IPS DF 19.7 (cell line): ENCODE measurements at regions not wholly inside any gene's neighbourhood (a gene's known extent, or its start where the extent isn't known, plus 50 kb on each side); places are given as distances from the start of the nearest gene placed in this dataset.

Experiments
- DNase-seq: peaks from one replicate; pipeline ENCODE4 v3.0.0-alpha.2; 2013; ENCODE audit warnings: low read depth, low spot score

- no peak for DNase-seq
Measured at GRCh38 chr9:105912863-105913516, 218.6 kb downstream of the TMEM38B start.

GRCh38 chr9:105921057-105921726, 226.9 kb downstream of the TMEM38B start:
- DNase-seq, result no peak

DNA sequence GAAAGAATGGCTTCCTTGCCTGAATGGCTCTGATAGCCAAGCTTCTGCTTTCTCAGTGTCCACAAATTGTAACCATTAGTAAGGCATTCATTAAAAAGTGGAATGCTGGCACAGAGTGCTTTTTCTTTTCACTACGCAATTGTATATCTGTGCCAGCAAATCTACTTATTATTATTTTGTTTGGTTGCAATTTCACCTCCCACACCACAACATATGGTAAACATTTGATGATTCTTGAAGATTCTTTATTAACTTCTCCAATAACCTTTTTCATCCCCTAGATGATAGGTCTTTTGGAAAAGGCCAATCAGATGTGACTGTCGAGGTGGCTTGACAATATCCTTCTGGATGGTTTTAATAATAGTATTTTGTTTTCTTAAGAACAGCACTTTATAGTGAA, 234.1 kb downstream of the TMEM38B start:
- DNase-seq, result no peak

GRCh38 chr9:105930011-105930627, 235.8 kb downstream of the TMEM38B start:
- DNase-seq, result no peak

DNA sequence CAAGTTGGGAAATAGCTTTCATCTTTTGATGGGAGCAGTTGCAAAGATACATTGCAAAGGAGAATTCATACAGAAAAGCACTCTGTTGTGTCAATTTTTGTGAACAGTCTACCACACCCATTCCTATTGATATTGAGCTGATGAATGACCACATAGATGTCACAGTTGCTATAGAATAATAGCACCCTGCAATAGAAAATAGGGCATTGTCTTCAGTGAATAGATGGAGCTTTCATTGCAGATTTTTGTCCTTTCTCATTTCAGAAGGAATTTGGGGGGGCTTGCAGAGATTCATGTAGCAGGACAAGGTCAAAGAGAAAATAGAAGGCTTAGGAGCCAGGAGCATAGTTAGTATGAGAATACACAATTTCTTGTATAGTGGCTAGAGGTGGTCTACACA, 237.9 kb downstream of the TMEM38B start:
- DNase-seq, result no peak

- no peak for DNase-seq
Measured at GRCh38 chr9:105950448-105950847, 256.1 kb downstream of the TMEM38B start.

GRCh38 chr9:105950894-105951293, 256.6 kb downstream of the TMEM38B start:
- DNase-seq, result no peak

- no peak for DNase-seq
Measured at GRCh38 chr9:105954517-105954916, 260.2 kb downstream of the TMEM38B start.

DNA sequence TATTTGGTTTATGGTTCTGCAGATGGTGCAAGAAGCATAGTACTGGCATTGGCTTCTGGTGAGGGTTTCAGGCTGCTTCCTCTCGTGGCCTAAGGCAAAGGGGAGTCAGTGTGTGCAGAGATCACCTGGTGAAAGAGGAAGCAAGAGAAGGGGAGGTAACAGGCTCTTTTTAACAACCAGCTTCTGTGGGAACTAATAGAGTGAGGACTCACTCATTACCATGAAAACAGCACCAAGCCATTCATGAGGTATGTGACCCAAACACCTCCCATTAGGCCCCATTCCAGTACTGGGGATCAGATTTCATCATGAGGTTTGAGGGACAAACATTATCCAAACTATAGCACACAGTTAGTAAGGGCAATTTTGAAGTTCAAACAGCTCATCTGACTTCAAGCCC, 263.5 kb downstream of the TMEM38B start:
- DNase-seq, result peak; percentile 88

DNA sequence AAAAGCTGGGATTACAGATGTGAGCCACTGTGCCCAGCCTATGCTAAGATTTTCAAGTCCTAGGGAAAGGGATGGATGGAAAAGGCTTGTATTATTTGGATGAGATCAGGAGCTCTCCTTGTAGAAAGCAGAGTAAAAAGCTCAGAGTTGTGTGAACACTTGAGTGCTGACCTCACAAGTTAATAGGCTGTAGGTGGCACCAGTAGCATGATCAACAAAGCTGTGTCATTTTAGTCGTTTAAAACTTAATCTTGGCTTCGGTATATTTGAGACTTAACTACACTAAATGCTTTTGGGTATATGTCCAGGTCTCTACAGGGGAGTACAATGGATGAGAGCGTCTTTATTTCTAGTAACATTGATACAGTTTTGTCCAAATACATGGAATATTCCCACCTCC, 264.2 kb downstream of the TMEM38B start:
- DNase-seq, result no peak

GRCh38 chr9:105959531-105959930, 265.2 kb downstream of the TMEM38B start:
- no peak for DNase-seq

DNA sequence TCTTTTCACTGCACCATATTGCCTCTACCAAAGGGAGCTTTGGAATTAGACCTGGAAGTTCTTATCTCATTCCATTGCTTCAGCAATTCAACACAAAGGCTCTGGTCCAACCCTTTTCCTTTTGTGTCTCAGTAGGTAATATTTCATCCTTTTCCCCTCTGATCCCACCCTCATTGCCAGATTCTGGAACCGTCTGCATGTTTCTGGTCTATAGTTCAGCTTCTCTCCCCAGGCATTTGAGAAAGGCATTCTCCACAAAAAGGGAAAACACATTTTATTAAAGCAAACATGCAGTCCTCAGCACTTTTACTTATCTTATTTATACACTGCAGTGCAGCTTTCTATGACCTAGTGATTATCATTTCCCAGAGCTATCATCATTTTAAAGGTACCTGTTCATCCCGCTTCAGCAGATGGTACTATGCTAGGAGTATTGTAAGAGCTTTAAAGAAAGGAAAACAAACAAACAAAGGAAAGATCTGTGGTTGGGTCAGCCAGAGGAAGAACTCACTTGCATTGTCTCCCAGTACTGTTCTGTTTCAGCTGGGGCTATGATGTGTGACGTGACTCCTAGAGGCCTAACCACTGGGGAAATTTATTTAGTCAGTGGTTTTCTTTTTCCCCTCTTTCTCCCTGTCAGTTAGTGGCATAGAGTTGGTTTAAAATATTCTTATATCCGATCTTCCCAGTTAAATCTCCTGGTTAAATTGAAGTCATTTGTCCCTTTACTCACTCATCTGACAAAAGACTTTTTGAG, 269.2 kb downstream of the TMEM38B start:
- DNase-seq, result no peak

- DNase-seq, result no peak
Measured at GRCh38 chr9:105964156-105964555, 269.8 kb downstream of the TMEM38B start.

DNA sequence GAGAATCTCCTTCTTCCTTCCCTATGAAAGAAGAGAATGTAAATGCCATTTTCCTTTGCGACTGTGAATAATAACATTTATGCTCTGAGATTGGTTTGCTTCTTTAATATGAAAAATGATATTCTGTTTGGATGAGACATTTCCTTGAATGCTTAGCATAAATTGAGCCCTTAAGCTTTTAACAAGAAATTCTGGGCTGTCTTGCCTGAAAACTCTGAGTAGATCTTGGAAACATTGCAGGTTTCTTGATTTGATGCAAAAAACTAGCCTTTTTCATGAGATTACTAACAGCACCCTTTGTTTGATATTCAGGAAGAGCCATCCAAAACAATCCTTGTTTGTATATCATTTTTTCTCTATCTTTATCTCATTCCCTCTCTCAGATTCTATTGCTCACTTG, 272.5 kb downstream of the TMEM38B start:
- DNase-seq, result no peak

DNA sequence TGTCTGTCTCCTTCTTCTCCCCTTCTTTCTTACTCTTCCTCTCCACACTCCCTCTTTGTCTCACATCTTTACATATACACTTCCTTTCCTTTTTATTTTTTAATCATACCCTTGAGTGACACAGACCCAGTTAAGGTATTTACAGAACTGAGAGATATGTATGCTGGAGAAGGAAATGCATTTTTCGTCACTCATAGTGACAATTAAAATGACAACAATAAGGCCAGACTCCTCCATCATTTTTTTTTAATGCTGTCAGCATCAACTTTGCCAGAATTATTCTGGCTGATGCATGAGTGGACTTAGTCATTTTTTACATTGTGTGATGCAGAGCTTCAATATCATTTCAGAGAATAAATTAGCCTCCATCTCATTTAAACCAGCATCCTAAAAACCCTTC, 272.9 kb downstream of the TMEM38B start:
- no peak for DNase-seq

- no peak for DNase-seq
Measured at GRCh38 chr9:105967797-105968196, 273.5 kb downstream of the TMEM38B start.

DNA sequence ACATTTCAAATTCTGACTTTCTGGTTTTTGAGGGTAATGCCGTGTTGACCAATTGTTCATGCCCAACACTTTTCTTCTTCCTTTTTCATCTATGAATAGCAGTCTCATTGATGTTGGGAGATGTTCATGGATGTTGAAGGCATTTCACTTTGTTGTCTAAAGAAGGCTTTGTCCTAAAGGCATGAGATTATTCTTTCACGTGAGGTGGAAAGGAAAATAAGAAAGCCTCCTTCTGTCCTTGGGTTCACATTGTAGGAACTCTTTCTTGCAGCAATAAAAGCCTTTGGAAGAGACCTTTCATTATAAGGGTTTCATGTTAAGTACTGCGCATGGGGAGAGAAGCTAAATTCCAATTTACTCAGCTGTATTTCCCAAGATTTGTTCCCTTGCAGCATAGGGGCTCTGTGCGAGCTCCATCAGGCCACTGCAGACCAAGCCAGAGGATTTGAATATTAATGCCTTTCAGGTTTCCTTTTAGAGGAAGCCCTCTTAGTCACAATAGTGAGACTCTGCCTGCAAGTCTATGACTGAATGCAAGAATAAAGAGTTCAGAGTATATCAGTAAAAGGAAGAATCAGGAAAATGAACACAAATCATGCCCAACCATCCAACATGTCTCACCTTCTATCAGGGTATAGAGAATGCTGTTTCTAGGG, 274.6 kb downstream of the TMEM38B start:
- DNase-seq, result no peak

GRCh38 chr9:105969636-105970035, 275.3 kb downstream of the TMEM38B start:
- DNase-seq, result no peak

DNA sequence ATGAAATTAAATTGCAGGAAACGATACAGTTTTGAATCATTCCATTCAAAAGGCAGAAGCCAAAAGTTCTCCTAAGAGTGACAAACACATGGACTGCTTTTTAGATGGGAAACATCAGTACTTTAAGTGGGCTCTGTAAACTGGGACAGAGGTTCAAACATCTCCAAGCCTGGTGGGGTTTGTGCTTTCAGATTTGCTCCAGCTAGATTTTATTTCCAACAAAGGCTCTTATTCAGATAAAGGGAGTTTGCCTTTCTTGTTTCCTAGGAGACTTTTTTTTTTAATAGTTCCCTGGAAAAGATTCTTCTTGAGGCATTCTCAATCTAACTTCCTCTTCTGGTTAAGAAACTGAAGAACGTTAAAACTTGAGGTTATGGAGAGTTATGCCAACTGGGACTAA, 277.6 kb downstream of the TMEM38B start:
- no peak for DNase-seq

DNA sequence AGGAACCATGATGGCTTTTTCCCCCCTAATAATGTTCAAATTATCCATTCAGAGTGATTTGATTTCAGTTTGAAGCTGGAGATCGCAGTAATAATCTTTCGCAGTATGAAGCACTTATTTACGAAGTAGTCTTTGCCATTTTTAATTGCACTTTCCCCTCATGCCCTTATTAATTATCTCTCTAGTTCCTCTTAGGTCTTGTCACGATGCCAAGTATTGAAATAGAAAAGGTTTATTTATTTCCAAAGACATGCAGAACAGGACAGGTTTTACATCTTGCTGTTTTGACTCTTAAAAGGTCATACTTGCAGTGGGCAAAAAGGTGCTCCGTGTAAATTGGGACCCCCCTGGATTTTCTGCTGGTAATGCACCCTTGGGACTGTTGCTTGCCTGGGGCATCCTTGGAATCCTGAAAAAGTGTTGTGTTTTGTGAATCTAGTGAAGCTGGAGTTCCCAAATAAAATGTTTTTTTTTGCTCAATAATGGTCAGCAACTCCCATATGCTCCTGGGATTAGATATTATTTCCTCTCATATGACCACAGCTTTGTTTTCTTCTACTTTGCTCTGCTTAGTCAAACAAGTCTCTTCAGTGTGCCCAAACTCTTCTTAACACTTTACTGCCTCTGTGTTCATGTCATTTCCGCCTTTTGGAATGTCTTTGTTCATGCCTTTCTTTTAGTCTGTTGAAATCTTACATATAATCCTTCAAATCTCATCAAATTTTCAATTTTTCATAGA, 278.3 kb downstream of the TMEM38B start:
- DNase-seq, result no peak

DNA sequence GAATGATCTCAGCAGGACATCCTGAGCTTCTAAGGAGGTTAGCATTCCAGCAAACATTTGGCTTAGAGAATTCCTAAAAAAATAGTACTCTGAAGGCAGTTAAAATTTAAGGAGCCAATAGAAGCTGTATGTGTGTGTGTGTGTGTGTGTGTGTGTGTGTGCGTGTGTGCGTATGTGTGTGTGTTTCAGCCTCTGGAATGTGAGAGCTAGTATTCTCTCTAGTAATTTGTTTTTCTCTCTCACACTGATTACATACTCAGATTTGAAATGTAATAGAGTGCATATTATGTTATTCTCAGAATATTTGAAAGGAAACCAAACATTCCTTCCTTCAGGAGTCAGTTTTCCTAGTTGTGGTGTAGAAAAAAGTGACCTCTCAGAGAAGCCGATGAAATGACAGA, 279.6 kb downstream of the TMEM38B start:
- DNase-seq, result no peak
